ENCODE measurements at regions not wholly inside any gene's neighbourhood (a gene's known extent, or its start where the extent isn't known, plus 50 kb on each side); places are given as distances from the start of the nearest gene placed in this dataset.
"Not testable (repeated sequence)": the region's sequence is repeated elsewhere in the genome, so short reads cannot be mapped to it uniquely, and the experiment has no call there.

GRCh38 chr20:26161741-26162140, 465.1 kb upstream of the ZNF337 start:
- not testable (repeated sequence) for H3K27ac ChIP-seq (ENCODE audit: low read depth, low read length); H3K4me3 ChIP-seq (ENCODE audit: low read length); H3K36me3 ChIP-seq (ENCODE audit: control insufficient read depth, insufficient read depth, low read length); H3K27me3 ChIP-seq (ENCODE audit: control insufficient read depth, insufficient read depth, low read length); H3K9ac ChIP-seq (ENCODE audit: low read length); H3K4me1 ChIP-seq (ENCODE audit: control insufficient read depth, insufficient read depth, low read length)

- not testable (repeated sequence) for H3K4me3 ChIP-seq (ENCODE audit: low read length); H3K27me3 ChIP-seq (ENCODE audit: control insufficient read depth, insufficient read depth, low read length); H3K27ac ChIP-seq (ENCODE audit: low read depth, low read length); H3K4me1 ChIP-seq (ENCODE audit: control insufficient read depth, insufficient read depth, low read length); H3K36me3 ChIP-seq (ENCODE audit: control insufficient read depth, insufficient read depth, low read length); H3K9ac ChIP-seq (ENCODE audit: low read length)
Measured at GRCh38 chr20:26160916-26161315, 464.3 kb upstream of the ZNF337 start.

GRCh38 chr20:26154224-26154623, 457.6 kb upstream of the ZNF337 start:
- no peaks in the 10 kb centered on the region for H3K27me3 ChIP-seq (ENCODE audit: control insufficient read depth, insufficient read depth, low read length)
- no peak overlapping the region for H3K4me3 ChIP-seq (ENCODE audit: low read length)
- no peak overlapping the region for H3K27ac ChIP-seq (ENCODE audit: low read depth, low read length)
- no peaks in the 10 kb centered on the region for H3K36me3 ChIP-seq (ENCODE audit: control insufficient read depth, insufficient read depth, low read length)
- no peaks in the 10 kb centered on the region for H3K4me1 ChIP-seq (ENCODE audit: control insufficient read depth, insufficient read depth, low read length)
- no peak overlapping the region for H3K9ac ChIP-seq (ENCODE audit: low read length)

GRCh38 chr20:26135325-26136110, 438.9 kb upstream of the ZNF337 start:
- Histone ChIP-seq H3K4me3 (ENCODE audit: low read length) (no peak overlapping the region), H3K36me3 (ENCODE audit: control insufficient read depth, insufficient read depth, low read length) (no peaks in the 10 kb centered on the region), H3K9ac (ENCODE audit: low read length) (no peak overlapping the region), H3K4me1 (ENCODE audit: control insufficient read depth, insufficient read depth, low read length) (no peaks in the 10 kb centered on the region), H3K27me3 (ENCODE audit: control insufficient read depth, insufficient read depth, low read length) (no peaks in the 10 kb centered on the region), H3K27ac (ENCODE audit: low read depth, low read length) (no peak overlapping the region)

GRCh38 chr20:26134606-26135005, 438.0 kb upstream of the ZNF337 start:
- Histone ChIP-seq H3K27me3 (ENCODE audit: control insufficient read depth, insufficient read depth, low read length) (no peaks in the 10 kb centered on the region), H3K4me3 (ENCODE audit: low read length) (no peak overlapping the region), H3K9ac (ENCODE audit: low read length) (no peak overlapping the region), H3K27ac (ENCODE audit: low read depth, low read length) (no peak overlapping the region), H3K36me3 (ENCODE audit: control insufficient read depth, insufficient read depth, low read length) (no peaks in the 10 kb centered on the region), H3K4me1 (ENCODE audit: control insufficient read depth, insufficient read depth, low read length) (no peaks in the 10 kb centered on the region)

- H3K36me3 ChIP-seq (ENCODE audit: control insufficient read depth, insufficient read depth, low read length); H3K27me3 ChIP-seq (ENCODE audit: control insufficient read depth, insufficient read depth, low read length); H3K4me3 ChIP-seq (ENCODE audit: low read length): not testable (repeated sequence)
Measured at GRCh38 chr20:26133794-26134193, 437.1 kb upstream of the ZNF337 start.

GRCh38 chr20:26120920-26121319, 424.3 kb upstream of the ZNF337 start:
- not testable (repeated sequence) for H3K9ac ChIP-seq (ENCODE audit: low read length); H3K4me1 ChIP-seq (ENCODE audit: control insufficient read depth, insufficient read depth, low read length); H3K27ac ChIP-seq (ENCODE audit: low read depth, low read length); H3K4me3 ChIP-seq (ENCODE audit: low read length); H3K36me3 ChIP-seq (ENCODE audit: control insufficient read depth, insufficient read depth, low read length); H3K27me3 ChIP-seq (ENCODE audit: control insufficient read depth, insufficient read depth, low read length)

More at GRCh38 chr20:26133794-26134193, 437.1 kb upstream of the ZNF337 start:
- H3K9ac ChIP-seq (ENCODE audit: low read length); H3K27ac ChIP-seq (ENCODE audit: low read depth, low read length); H3K4me1 ChIP-seq (ENCODE audit: control insufficient read depth, insufficient read depth, low read length): not testable (repeated sequence)

GRCh38 chr20:26094498-26094897, 397.8 kb upstream of the ZNF337 start:
- H3K27ac ChIP-seq (ENCODE audit: low read depth, low read length); H3K4me1 ChIP-seq (ENCODE audit: control insufficient read depth, insufficient read depth, low read length); H3K27me3 ChIP-seq (ENCODE audit: control insufficient read depth, insufficient read depth, low read length); H3K36me3 ChIP-seq (ENCODE audit: control insufficient read depth, insufficient read depth, low read length); H3K9ac ChIP-seq (ENCODE audit: low read length); H3K4me3 ChIP-seq (ENCODE audit: low read length): not testable (repeated sequence)

- H3K4me1 ChIP-seq (ENCODE audit: control insufficient read depth, insufficient read depth, low read length); H3K27ac ChIP-seq (ENCODE audit: low read depth, low read length); H3K4me3 ChIP-seq (ENCODE audit: low read length); H3K36me3 ChIP-seq (ENCODE audit: control insufficient read depth, insufficient read depth, low read length); H3K9ac ChIP-seq (ENCODE audit: low read length); H3K27me3 ChIP-seq (ENCODE audit: control insufficient read depth, insufficient read depth, low read length): not testable (repeated sequence)
Measured at GRCh38 chr20:26091921-26092320, 395.3 kb upstream of the ZNF337 start.

GRCh38 chr20:26086195-26086594, 389.5 kb upstream of the ZNF337 start:
- H3K27me3 ChIP-seq (ENCODE audit: control insufficient read depth, insufficient read depth, low read length); H3K4me1 ChIP-seq (ENCODE audit: control insufficient read depth, insufficient read depth, low read length); H3K4me3 ChIP-seq (ENCODE audit: low read length); H3K9ac ChIP-seq (ENCODE audit: low read length); H3K27ac ChIP-seq (ENCODE audit: low read depth, low read length); H3K36me3 ChIP-seq (ENCODE audit: control insufficient read depth, insufficient read depth, low read length): not testable (repeated sequence)

GRCh38 chr20:26073972-26074371, 377.3 kb upstream of the ZNF337 start:
- not testable (repeated sequence) for H3K4me3 ChIP-seq (ENCODE audit: low read length); H3K27ac ChIP-seq (ENCODE audit: low read depth, low read length); H3K9ac ChIP-seq (ENCODE audit: low read length); H3K4me1 ChIP-seq (ENCODE audit: control insufficient read depth, insufficient read depth, low read length); H3K36me3 ChIP-seq (ENCODE audit: control insufficient read depth, insufficient read depth, low read length); H3K27me3 ChIP-seq (ENCODE audit: control insufficient read depth, insufficient read depth, low read length)

- H3K4me1 ChIP-seq (ENCODE audit: control insufficient read depth, insufficient read depth, low read length) = not testable (repeated sequence)
Measured at GRCh38 chr20:26059324-26059723, 362.7 kb upstream of the ZNF337 start.

GRCh38 chr20:26058446-26058845, 361.8 kb upstream of the ZNF337 start:
- not testable (repeated sequence) for H3K9ac ChIP-seq (ENCODE audit: low read length); H3K36me3 ChIP-seq (ENCODE audit: control insufficient read depth, insufficient read depth, low read length); H3K4me3 ChIP-seq (ENCODE audit: low read length); H3K27ac ChIP-seq (ENCODE audit: low read depth, low read length); H3K4me1 ChIP-seq (ENCODE audit: control insufficient read depth, insufficient read depth, low read length); H3K27me3 ChIP-seq (ENCODE audit: control insufficient read depth, insufficient read depth, low read length)

More at GRCh38 chr20:26059324-26059723, 362.7 kb upstream of the ZNF337 start:
- not testable (repeated sequence) for H3K9ac ChIP-seq (ENCODE audit: low read length); H3K36me3 ChIP-seq (ENCODE audit: control insufficient read depth, insufficient read depth, low read length); H3K4me3 ChIP-seq (ENCODE audit: low read length); H3K27me3 ChIP-seq (ENCODE audit: control insufficient read depth, insufficient read depth, low read length); H3K27ac ChIP-seq (ENCODE audit: low read depth, low read length)
